HEK293T (cell line): ENCODE measurements at regions not wholly inside any gene's neighbourhood (a gene's known extent, or its start where the extent isn't known, plus 50 kb on each side); places are given as distances from the start of the nearest gene placed in this dataset.

Experiments
- NFRKB ChIP-seq: fragments of 450-650 bp; IDR thresholded peaks from 2 replicates; pipeline ENCODE4 v1.6.1; 2016; ENCODE audit warnings: mild to moderate bottlenecking, moderate library complexity
- ZNF384 ChIP-seq: fragments of 450-650 bp; IDR thresholded peaks from 2 replicates; pipeline ENCODE4 v1.6.1; 2016
- TF ChIP-seq, protein P1 (sequence below): fragments of 450-650 bp; IDR thresholded peaks from 2 replicates; pipeline ENCODE4 v1.6.1; 2016

DNA sequence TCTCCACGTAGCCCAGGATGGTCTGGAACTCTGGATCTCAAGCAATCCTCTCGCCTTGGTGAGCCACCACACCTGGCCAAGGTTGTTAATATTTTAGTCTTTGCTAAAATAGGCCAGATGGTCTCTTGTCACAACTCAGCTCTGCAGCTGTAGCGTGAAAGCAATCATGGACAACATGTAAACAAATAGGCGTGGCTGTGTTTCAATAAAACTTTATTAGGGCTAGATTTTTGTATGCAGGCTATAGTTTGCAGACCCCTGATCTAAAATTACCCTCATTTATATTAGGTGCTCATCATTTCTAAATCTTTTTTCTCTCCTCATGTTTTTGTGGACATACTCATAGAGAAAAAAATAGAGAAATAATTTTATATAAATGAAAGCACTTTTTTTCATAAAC is 72.1 kb upstream of the SLC28A3 start:
- TF ChIP-seq NFRKB (no peak), ZNF384 (no peak)
- TF ChIP-seq, protein P1, sequence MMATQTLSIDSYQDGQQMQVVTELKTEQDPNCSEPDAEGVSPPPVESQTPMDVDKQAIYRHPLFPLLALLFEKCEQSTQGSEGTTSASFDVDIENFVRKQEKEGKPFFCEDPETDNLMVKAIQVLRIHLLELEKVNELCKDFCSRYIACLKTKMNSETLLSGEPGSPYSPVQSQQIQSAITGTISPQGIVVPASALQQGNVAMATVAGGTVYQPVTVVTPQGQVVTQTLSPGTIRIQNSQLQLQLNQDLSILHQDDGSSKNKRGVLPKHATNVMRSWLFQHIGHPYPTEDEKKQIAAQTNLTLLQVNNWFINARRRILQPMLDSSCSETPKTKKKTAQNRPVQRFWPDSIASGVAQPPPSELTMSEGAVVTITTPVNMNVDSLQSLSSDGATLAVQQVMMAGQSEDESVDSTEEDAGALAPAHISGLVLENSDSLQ = no peak
